CD14-positive monocyte (primary cell): ENCODE measurements at regions not wholly inside any gene's neighbourhood (a gene's known extent, or its start where the extent isn't known, plus 50 kb on each side); places are given as distances from the start of the nearest gene placed in this dataset.

Experiments
- DNase-seq, 3 donors: peaks; one replicate each; pipeline ENCODE4 v3.0.0-alpha.2; 2011 to 2022
- H2AFZ ChIP-seq: 2 replicates; pipeline ENCODE4 v1.6.0; 2012; ENCODE audit warnings: mild to moderate bottlenecking, low read depth, low read length, inconsistent platforms; ENCODE audit not compliant: insufficient read depth, poor library complexity, severe bottlenecking
- H3K27ac ChIP-seq, 2 donors: 1 replicate in 1 of 2; 2 replicates in 1 of 2; pipeline ENCODE4 v1.5.1; 2012 to 2013; ENCODE audit warnings: low read length in 2 of 2, control low read depth in 1 of 2, inconsistent platforms in 1 of 2, low read depth in 1 of 2, mild to moderate bottlenecking in 1 of 2
- H3K27me3 ChIP-seq, 2 donors: one replicate each; pipeline versions ENCODE4 v1.6.0 to v1.6.1; 2011 to 2013; ENCODE audit warnings: low read length in 2 of 2; ENCODE audit not compliant: control insufficient read depth in 2 of 2, insufficient read depth in 2 of 2
- H3K36me3 ChIP-seq, 2 donors: replicated peaks in 1 of 2; 1 replicate in 1 of 2; 2 replicates in 1 of 2; pipeline versions ENCODE4 v1.5.1 to v1.6.1; 2012 to 2013; ENCODE audit warnings: low read length in 2 of 2, control low read depth in 1 of 2, inconsistent platforms in 1 of 2, mild to moderate bottlenecking in 1 of 2; ENCODE audit not compliant: insufficient read depth in 2 of 2, control insufficient read depth in 1 of 2
- H3K4me1 ChIP-seq, 2 donors: 1 replicate in 1 of 2; 2 replicates in 1 of 2; pipeline versions ENCODE4 v1.5.1 to v1.6.1; 2012 to 2013; ENCODE audit warnings: low read length in 2 of 2, control low read depth in 1 of 2, inconsistent platforms in 1 of 2, mild to moderate bottlenecking in 1 of 2, moderate library complexity in 1 of 2; ENCODE audit not compliant: insufficient read depth in 2 of 2, control insufficient read depth in 1 of 2
- H3K4me2 ChIP-seq: replicated peaks from 2 replicates; pipeline ENCODE3; 2012; ENCODE audit warnings: low read length, moderate library complexity, mild to moderate bottlenecking; ENCODE audit not compliant: poor library complexity, severe bottlenecking; ENCODE audit errors: extremely low read depth
- H3K4me3 ChIP-seq, 3 experiments: fragments of 200-600 bp in 1 of 3; sonication (generic) in 1 of 3; replicated peaks in 1 of 3; 1 replicate in 2 of 3; 2 replicates in 1 of 3; pipeline ENCODE4 v1.5.1; 2011 to 2013; ENCODE audit warnings: low read length in 3 of 3, mild to moderate bottlenecking in 3 of 3, control low read depth in 2 of 3, low read depth in 2 of 3, inconsistent platforms in 1 of 3, moderate library complexity in 1 of 3
- H3K79me2 ChIP-seq: 2 replicates; pipeline ENCODE4 v1.6.0; 2012; ENCODE audit warnings: mild to moderate bottlenecking, control low read depth, inconsistent platforms, low read length, moderate library complexity; ENCODE audit not compliant: insufficient read depth
- H3K9ac ChIP-seq: 2 replicates; pipeline ENCODE4 v1.6.0; 2017; ENCODE audit warnings: low read length, mild to moderate bottlenecking; ENCODE audit not compliant: insufficient read depth, poor library complexity, severe bottlenecking
- H3K9me3 ChIP-seq, 2 donors: replicated peaks in 1 of 2; 1 replicate in 1 of 2; 2 replicates in 1 of 2; pipeline versions ENCODE4 v1.5.1 to v1.6.1; 2012 to 2013; ENCODE audit warnings: low read length in 2 of 2, control low read depth in 1 of 2; ENCODE audit not compliant: control insufficient read depth in 1 of 2, insufficient read depth in 1 of 2
- H4K20me1 ChIP-seq: 2 replicates; pipeline ENCODE4 v1.6.0; 2012; ENCODE audit warnings: mild to moderate bottlenecking, low read length, control low read depth, moderate library complexity; ENCODE audit not compliant: insufficient read depth
- H3K27ac Mint-ChIP-seq, 7 donors: one replicate each; pipeline ENCODE4 v1.8.0; 2020; ENCODE audit warnings: mild to moderate bottlenecking in 7 of 7, mixed read lengths in 7 of 7, moderate library complexity in 6 of 7, inconsistent platforms in 2 of 7
- H3K27me3 Mint-ChIP-seq, 3 donors: one replicate each; pipeline ENCODE4 v1.8.0; 2021 to 2022; ENCODE audit warnings: low read depth in 3 of 3, mild to moderate bottlenecking in 3 of 3, mixed read lengths in 3 of 3, moderate library complexity in 3 of 3, inconsistent platforms in 1 of 3
- H3K36me3 Mint-ChIP-seq, 2 donors: one replicate each; pipeline ENCODE4 v1.8.0; 2020; ENCODE audit warnings: mixed read lengths in 2 of 2, inconsistent platforms in 1 of 2, mild to moderate bottlenecking in 1 of 2
- H3K4me1 Mint-ChIP-seq: one replicate; pipeline ENCODE4 v1.8.0; 2020; ENCODE audit warnings: mild to moderate bottlenecking, mixed read lengths
- H3K4me3 Mint-ChIP-seq, 2 donors: one replicate each; pipeline ENCODE4 v1.8.0; 2020; ENCODE audit warnings: mild to moderate bottlenecking in 2 of 2, mixed read lengths in 2 of 2, moderate library complexity in 1 of 2
- H3K9me3 Mint-ChIP-seq, 7 donors: one replicate each; pipeline ENCODE4 v1.8.0; 2020 to 2022; ENCODE audit warnings: mixed read lengths in 7 of 7, mild to moderate bottlenecking in 6 of 7, moderate library complexity in 6 of 7, inconsistent platforms in 2 of 7
- CTCF ChIP-seq: fragments of 200-600 bp; IDR thresholded peaks from one replicate; pipeline ENCODE4 v1.8.0; 2022; ENCODE audit warnings: antibody characterized with exemption, mild to moderate bottlenecking
- intact Hi-C, 2 donors: fragments of 100-400 bp; cut with micrococcal nuclease; formaldehyde crosslinking; loops; one replicate each; pipeline versions ENCODE4 v1.15.0 to v1.15.1; 2023

GRCh38 chr14:42565556-42565955 lies 958.9 kb downstream of the LRFN5 start:
- peaks cover 0 to 11% of the 10 kb centered on the region in 2 donors for H3K4me1 ChIP-seq
- Mint-ChIP-seq H3K27ac (no peak overlapping the region), H3K36me3 (no peaks in the 10 kb centered on the region), H3K4me3 (no peak overlapping the region), H3K27me3 (no peaks in the 10 kb centered on the region), H3K9me3 (peaks cover 0 to 16% (median 12%) of the 10 kb centered on the region in 7 donors), H3K4me1 (peaks cover 17% of the 10 kb centered on the region)
- no peak overlapping the region for H3K27ac ChIP-seq
- no peaks in the 10 kb centered on the region for H3K36me3 ChIP-seq
- H3K9ac ChIP-seq: no peak overlapping the region
- no peaks in the 10 kb centered on the region for H3K27me3 ChIP-seq
- no peak for DNase-seq
- no peak overlapping the region for H2AFZ ChIP-seq
- TF ChIP-seq CTCF: no peak
- no peak overlapping the region for H3K4me2 ChIP-seq
- intact Hi-C loops: no loop called here
- no peaks in the 10 kb centered on the region for H3K79me2 ChIP-seq
- no peaks in the 10 kb centered on the region for H4K20me1 ChIP-seq
- H3K9me3 ChIP-seq: peaks cover 5 to 7% of the 10 kb centered on the region in 2 donors
- H3K4me3 ChIP-seq: no peak overlapping the region

GRCh38 chr14:42563313-42563712 lies 956.6 kb downstream of the LRFN5 start:
- no peak for TF ChIP-seq CTCF
- H3K27me3 Mint-ChIP-seq: no peaks in the 10 kb centered on the region
- H3K27ac ChIP-seq: no peak overlapping the region
- intact Hi-C loops: no loop called here
- peaks cover 0 to 11% of the 10 kb centered on the region in 2 donors for H3K4me1 ChIP-seq
- H3K9me3 Mint-ChIP-seq: peaks cover 0 to 18% (median 9%) of the 10 kb centered on the region in 7 donors
- no peak overlapping the region for H3K4me3 ChIP-seq
- H3K9ac ChIP-seq: no peak overlapping the region
- H3K27ac Mint-ChIP-seq: no peak overlapping the region
- no peak overlapping the region for H2AFZ ChIP-seq
- H3K4me1 Mint-ChIP-seq: peaks cover 12% of the 10 kb centered on the region
- no peaks in the 10 kb centered on the region for H3K36me3 Mint-ChIP-seq
- H3K79me2 ChIP-seq: no peaks in the 10 kb centered on the region
- H3K27me3 ChIP-seq: no peaks in the 10 kb centered on the region
- no peaks in the 10 kb centered on the region for H4K20me1 ChIP-seq
- H3K4me2 ChIP-seq: no peak overlapping the region
- DNase-seq: no peak
- H3K9me3 ChIP-seq: peaks cover 2 to 7% of the 10 kb centered on the region in 2 donors
- H3K36me3 ChIP-seq: no peaks in the 10 kb centered on the region
- no peak overlapping the region for H3K4me3 Mint-ChIP-seq
